GM06990 (cell line): ENCODE measurements at regions not wholly inside any gene's neighbourhood (a gene's known extent, or its start where the extent isn't known, plus 50 kb on each side); places are given as distances from the start of the nearest gene placed in this dataset.

Experiments
- DNase-seq: peaks from one replicate; pipeline ENCODE4 v3.0.0-alpha.2; 2011; ENCODE audit not compliant: insufficient read length; ENCODE audit errors: extremely low read depth
- H3K27me3 ChIP-seq: replicated peaks from 2 replicates; pipeline ENCODE4 v1.6.0; 2011; ENCODE audit warnings: low read length; ENCODE audit not compliant: control insufficient read depth, insufficient read depth
- H3K36me3 ChIP-seq: 2 replicates; pipeline ENCODE4 v1.5.1; 2011; ENCODE audit warnings: low read length; ENCODE audit not compliant: control insufficient read depth, insufficient read depth
- H3K4me3 ChIP-seq: replicated peaks from 2 replicates; pipeline ENCODE4 v1.5.1; 2011; ENCODE audit warnings: low read depth, mild to moderate bottlenecking, control low read depth, low read length
- TF ChIP-seq, protein P1 (sequence below): IDR thresholded peaks from 2 replicates; pipeline ENCODE4 v1.5.1; 2011; ENCODE audit warnings: low read length, control low read depth, mild to moderate bottlenecking, inconsistent platforms; ENCODE audit not compliant: insufficient read depth, poor library complexity, severe bottlenecking

DNA sequence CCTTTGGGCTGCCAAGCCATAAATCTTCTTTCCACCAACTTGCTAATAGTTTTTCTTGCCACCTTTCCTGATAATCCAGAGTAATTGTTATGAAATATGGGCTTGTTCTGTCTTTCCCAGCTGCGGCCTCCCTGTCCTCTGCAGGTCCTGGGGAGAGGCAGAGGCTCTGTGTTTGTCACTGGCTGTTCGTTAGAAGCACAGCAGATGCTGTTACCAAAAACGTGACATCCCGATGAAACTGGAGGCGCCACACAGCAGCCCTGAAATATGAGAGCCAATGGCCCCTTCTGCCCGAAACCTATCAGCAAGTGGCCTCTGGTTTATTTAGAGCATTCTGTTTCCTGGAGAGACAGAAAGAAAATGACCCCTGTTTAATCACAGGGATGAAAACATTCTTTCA, 115.1 kb upstream of the ANKFN1 start:
- H3K36me3 ChIP-seq, result no peaks in the 10 kb centered on the region
- peaks cover 1% of the 10 kb centered on the region; the same call in 1 of the 2 replicates for H3K27me3 ChIP-seq
- H3K4me3 ChIP-seq, result no peak overlapping the region
- DNase-seq, result no peak
- TF ChIP-seq, protein P1, sequence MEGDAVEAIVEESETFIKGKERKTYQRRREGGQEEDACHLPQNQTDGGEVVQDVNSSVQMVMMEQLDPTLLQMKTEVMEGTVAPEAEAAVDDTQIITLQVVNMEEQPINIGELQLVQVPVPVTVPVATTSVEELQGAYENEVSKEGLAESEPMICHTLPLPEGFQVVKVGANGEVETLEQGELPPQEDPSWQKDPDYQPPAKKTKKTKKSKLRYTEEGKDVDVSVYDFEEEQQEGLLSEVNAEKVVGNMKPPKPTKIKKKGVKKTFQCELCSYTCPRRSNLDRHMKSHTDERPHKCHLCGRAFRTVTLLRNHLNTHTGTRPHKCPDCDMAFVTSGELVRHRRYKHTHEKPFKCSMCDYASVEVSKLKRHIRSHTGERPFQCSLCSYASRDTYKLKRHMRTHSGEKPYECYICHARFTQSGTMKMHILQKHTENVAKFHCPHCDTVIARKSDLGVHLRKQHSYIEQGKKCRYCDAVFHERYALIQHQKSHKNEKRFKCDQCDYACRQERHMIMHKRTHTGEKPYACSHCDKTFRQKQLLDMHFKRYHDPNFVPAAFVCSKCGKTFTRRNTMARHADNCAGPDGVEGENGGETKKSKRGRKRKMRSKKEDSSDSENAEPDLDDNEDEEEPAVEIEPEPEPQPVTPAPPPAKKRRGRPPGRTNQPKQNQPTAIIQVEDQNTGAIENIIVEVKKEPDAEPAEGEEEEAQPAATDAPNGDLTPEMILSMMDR, result no peak

DNA sequence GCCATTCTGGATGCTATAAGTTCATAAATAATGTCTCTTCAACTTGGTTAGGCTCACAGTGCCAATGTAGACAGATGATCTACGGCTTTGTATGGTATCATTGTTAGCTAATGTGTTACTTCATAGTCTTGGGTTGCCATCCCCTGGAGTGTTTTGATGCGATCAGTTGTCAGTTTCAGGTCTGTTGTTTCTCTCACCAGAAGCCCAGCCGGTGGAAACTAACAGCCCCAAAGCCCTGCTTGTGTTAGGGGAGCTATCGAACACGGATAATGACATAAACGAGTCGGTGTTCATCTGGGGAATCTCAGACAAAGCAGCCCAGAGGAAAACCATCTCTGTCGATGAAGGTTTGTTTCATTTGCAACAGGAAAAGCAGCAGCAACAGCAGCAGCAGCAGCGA, 107.4 kb upstream of the ANKFN1 start:
- Histone ChIP-seq H3K27me3 (peaks cover 2% of the 10 kb centered on the region; the same call in 1 of the 2 replicates), H3K4me3 (no peak overlapping the region)

DNA sequence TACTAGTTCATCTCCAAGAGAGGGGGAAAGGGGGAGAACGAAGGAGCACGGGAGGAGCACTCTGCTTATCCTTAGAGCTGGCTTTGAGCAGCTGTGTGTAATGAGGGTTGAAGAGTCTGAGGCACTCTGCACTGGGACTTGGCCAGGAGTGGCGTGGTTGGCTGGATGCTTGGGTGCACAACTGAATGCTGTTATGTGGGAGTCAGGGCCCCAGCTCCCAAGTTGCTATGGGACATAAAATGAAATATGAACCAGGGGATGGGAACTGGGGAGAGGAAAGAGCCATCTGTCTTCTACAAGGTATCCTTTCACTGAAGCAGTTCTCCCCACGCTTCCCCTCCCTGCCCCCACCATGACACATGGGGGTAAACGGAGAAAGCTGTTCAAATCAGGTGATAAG, 105.9 kb upstream of the ANKFN1 start:
- Histone ChIP-seq H3K4me3 (no peak overlapping the region), H3K36me3 (no peaks in the 10 kb centered on the region), H3K27me3 (peaks cover 2% of the 10 kb centered on the region; the same call in 1 of the 2 replicates)
- TF ChIP-seq, protein P1, result no peak
- DNase-seq, result no peak

More for the DNA sequence above, 107.4 kb upstream of the ANKFN1 start:
- TF ChIP-seq, protein P1, result no peak
- H3K36me3 ChIP-seq, result no peaks in the 10 kb centered on the region
- no peak for DNase-seq

DNA sequence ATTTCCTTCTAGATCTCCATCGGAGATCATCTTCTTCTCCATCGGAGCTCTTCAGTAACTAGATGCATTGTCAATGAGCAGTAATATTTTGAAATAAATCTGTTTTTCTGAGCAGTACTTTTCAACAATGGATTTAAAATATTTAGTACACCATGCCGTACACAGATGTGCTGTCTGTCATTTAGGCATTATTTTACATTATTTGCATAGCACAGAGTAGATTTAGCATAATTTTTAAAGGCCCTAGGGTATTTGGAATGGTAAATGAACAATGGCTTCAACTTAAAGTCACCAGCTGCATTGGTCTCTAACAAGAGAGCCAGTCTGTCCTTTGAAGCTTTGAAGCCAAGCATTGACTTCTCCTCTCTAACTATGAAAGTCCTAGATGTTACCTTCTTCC, 95.4 kb upstream of the ANKFN1 start:
- TF ChIP-seq, protein P1, result no peak
- Histone ChIP-seq H3K4me3 (no peak overlapping the region), H3K36me3 (no peaks in the 10 kb centered on the region), H3K27me3 (no peaks in the 10 kb centered on the region)
- no peak for DNase-seq

DNA sequence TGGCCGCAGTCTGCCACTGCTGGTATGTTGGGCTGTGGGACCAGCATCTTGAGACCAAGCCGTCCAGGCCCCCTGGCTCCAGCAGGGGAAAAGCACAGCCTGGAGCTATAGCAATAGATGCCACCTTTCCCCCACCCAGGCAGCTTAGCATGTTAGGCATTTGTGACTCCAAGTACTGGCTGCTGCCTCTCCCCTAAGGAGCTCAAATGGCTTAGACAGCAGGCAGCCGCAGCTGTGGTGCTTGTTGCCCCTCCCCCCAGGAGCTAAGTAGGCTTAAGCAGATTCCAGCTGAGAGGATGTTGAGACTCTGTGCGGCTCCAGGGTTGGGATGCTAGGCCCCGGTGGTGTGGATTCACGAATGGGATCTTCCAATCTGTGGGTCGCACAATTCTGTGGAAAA, 88.8 kb upstream of the ANKFN1 start:
- TF ChIP-seq, protein P1, result no peak
- Histone ChIP-seq H3K4me3 (no peak overlapping the region), H3K27me3 (no peaks in the 10 kb centered on the region; the same call in 1 of the 2 replicates), H3K36me3 (no peaks in the 10 kb centered on the region)
- no peak for DNase-seq

DNA sequence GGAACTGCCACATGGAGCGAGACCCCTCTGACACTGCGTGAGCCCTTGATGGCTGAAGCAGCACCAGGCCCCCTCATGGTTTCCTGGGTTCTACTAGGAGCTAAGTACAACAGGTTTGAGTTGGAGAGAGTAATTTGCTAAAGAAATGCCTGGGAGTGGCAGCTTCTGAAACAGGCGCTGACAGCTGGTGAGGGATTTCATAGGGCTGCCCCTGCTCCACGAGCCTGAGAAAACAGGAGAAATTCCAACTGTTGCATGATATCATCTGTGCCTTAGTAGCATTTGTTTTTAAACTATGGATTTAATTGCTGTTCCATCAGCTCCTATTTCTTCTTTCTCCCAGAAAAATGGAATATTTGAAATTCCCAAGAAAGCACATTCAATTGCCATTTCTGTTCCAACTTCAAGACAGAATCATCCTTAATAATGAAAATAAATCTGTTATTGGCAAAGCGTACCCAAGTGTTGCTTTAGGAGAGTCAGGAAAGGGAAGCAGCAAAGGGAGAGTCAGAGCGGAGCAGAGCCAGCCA, 78.8 kb upstream of the ANKFN1 start:
- H3K36me3 ChIP-seq, result no peaks in the 10 kb centered on the region
- no peak overlapping the region for H3K4me3 ChIP-seq
- no peaks in the 10 kb centered on the region for H3K27me3 ChIP-seq
- no peak for DNase-seq
- TF ChIP-seq, protein P1, result no peak
